Natural killer cell (primary cell): ENCODE measurements at regions not wholly inside any gene's neighbourhood (a gene's known extent, or its start where the extent isn't known, plus 50 kb on each side); places are given as distances from the start of the nearest gene placed in this dataset.

Experiments
- ATAC-seq, 3 donors: fragments of 150-1000 bp in 2 of 3; fragments of 200-7000 bp in 1 of 3; cut with Tn5 transposase; 1 replicate in 1 of 3; 2 replicates in 2 of 3; pipeline ENCODE4 v1.10.0; 2021; ENCODE audit warnings: mild to moderate bottlenecking in 2 of 3, moderate library complexity in 2 of 3
- DNase-seq, 2 donors: peaks; one replicate each; pipeline versions ENCODE4 v3.0.0 to v3.0.0-alpha.2; 2013 to 2021; ENCODE audit warnings: mixed read lengths in 1 of 2
- H3K27ac ChIP-seq: one replicate; pipeline ENCODE4 v1.5.1; 2013; ENCODE audit warnings: mild to moderate bottlenecking, low read length
- H3K27me3 ChIP-seq: one replicate; pipeline ENCODE4 v1.6.1; 2013; ENCODE audit warnings: low read length; ENCODE audit not compliant: control insufficient read depth, insufficient read depth
- H3K36me3 ChIP-seq: one replicate; pipeline ENCODE4 v1.6.1; 2013; ENCODE audit warnings: low read length; ENCODE audit not compliant: control insufficient read depth, insufficient read depth
- H3K4me1 ChIP-seq: one replicate; pipeline ENCODE4 v1.6.1; 2013; ENCODE audit warnings: low read length; ENCODE audit not compliant: control insufficient read depth, insufficient read depth
- H3K4me3 ChIP-seq: one replicate; pipeline ENCODE4 v1.5.1; 2013; ENCODE audit warnings: low read length
- H3K9me3 ChIP-seq: one replicate; pipeline ENCODE4 v1.6.1; 2013; ENCODE audit warnings: low read length; ENCODE audit not compliant: control insufficient read depth, insufficient read depth
- H3K27ac Mint-ChIP-seq, 2 donors: one replicate each; pipeline ENCODE4 v1.8.0; 2022; ENCODE audit warnings: mild to moderate bottlenecking in 2 of 2, mixed read lengths in 2 of 2, moderate library complexity in 1 of 2
- H3K27me3 Mint-ChIP-seq, 2 donors: one replicate each; pipeline ENCODE4 v1.8.0; 2022; ENCODE audit warnings: low read depth in 2 of 2, mixed read lengths in 2 of 2
- H3K36me3 Mint-ChIP-seq: one replicate; pipeline ENCODE4 v1.8.0; 2022; ENCODE audit warnings: mixed read lengths
- H3K4me1 Mint-ChIP-seq, 2 donors: one replicate each; pipeline ENCODE4 v1.8.0; 2022; ENCODE audit warnings: mixed read lengths in 2 of 2
- H3K4me3 Mint-ChIP-seq: one replicate; pipeline ENCODE4 v1.8.0; 2022; ENCODE audit warnings: mild to moderate bottlenecking, moderate library complexity, mixed read lengths
- H3K9me3 Mint-ChIP-seq, 2 donors: one replicate each; pipeline ENCODE4 v1.8.0; 2022; ENCODE audit warnings: mixed read lengths in 2 of 2
- CTCF ChIP-seq: fragments of 200-600 bp; IDR thresholded peaks from one replicate; pipeline ENCODE4 v1.8.0; 2022; ENCODE audit warnings: antibody characterized with exemption
- WGBS: methylation state at CpG from one replicate; pipeline ENCODE4 v1.1.7; 2013; ENCODE audit warnings: missing lambda C conversion rate; ENCODE audit not compliant: insufficient coverage; 5-methylcytosine and 5-hydroxymethylcytosine counted together
- intact Hi-C: fragments of 100-400 bp; cut with micrococcal nuclease; formaldehyde crosslinking; loops from one replicate; pipeline ENCODE4 v1.14.2; 2022

GRCh38 chr5:107772418-107773310 lies 101.9 kb upstream of the EFNA5 start:
- WGBS: 71% methylated on average over 11 of the region's 11 CpGs
- DNase-seq: no peak
- Histone ChIP-seq H3K4me3 (no peak overlapping the region), H3K27ac (no peak overlapping the region), H3K9me3 (no peaks in the 10 kb centered on the region), H3K27me3 (peaks cover 4% of the 10 kb centered on the region), H3K4me1 (no peaks in the 10 kb centered on the region), H3K36me3 (no peaks in the 10 kb centered on the region)
- ATAC-seq: no peak
- intact Hi-C loops: no loop called here
- H3K4me1 Mint-ChIP-seq: no peaks in the 10 kb centered on the region
- TF ChIP-seq CTCF: no peak
- H3K4me3 Mint-ChIP-seq: no peak overlapping the region
- H3K9me3 Mint-ChIP-seq: no peaks in the 10 kb centered on the region
- H3K27ac Mint-ChIP-seq: no peak overlapping the region
- no peaks in the 10 kb centered on the region for H3K36me3 Mint-ChIP-seq
- peaks cover 11 to 50% of the 10 kb centered on the region in 2 donors for H3K27me3 Mint-ChIP-seq

- ATAC-seq: no peak
- Histone ChIP-seq H3K9me3 (no peaks in the 10 kb centered on the region), H3K4me1 (no peaks in the 10 kb centered on the region), H3K27ac (no peak overlapping the region), H3K36me3 (no peaks in the 10 kb centered on the region), H3K27me3 (peaks cover 4% of the 10 kb centered on the region), H3K4me3 (no peak overlapping the region)
- peaks cover 12 to 45% of the 10 kb centered on the region in 2 donors for H3K27me3 Mint-ChIP-seq
- TF ChIP-seq CTCF: no peak
- H3K9me3 Mint-ChIP-seq: no peaks in the 10 kb centered on the region
- no peaks in the 10 kb centered on the region for H3K4me1 Mint-ChIP-seq
- no peak for DNase-seq
- H3K4me3 Mint-ChIP-seq: no peak overlapping the region
- no peak overlapping the region for H3K27ac Mint-ChIP-seq
- intact Hi-C loops: no loop called here
- H3K36me3 Mint-ChIP-seq: no peaks in the 10 kb centered on the region
Observed at GRCh38 chr5:107771926-107772325, 101.2 kb upstream of the EFNA5 start.

GRCh38 chr5:107770051-107770450 lies 99.3 kb upstream of the EFNA5 start:
- Mint-ChIP-seq H3K9me3 (no peaks in the 10 kb centered on the region), H3K4me1 (no peaks in the 10 kb centered on the region), H3K36me3 (no peaks in the 10 kb centered on the region), H3K4me3 (no peak overlapping the region), H3K27me3 (peaks cover 17 to 47% of the 10 kb centered on the region in 2 donors), H3K27ac (no peak overlapping the region)
- ATAC-seq: no peak
- no peak for DNase-seq
- Histone ChIP-seq H3K4me1 (no peaks in the 10 kb centered on the region), H3K4me3 (no peak overlapping the region), H3K27me3 (peaks cover 4% of the 10 kb centered on the region), H3K36me3 (no peaks in the 10 kb centered on the region), H3K9me3 (no peaks in the 10 kb centered on the region), H3K27ac (no peak overlapping the region)
- 87% methylated on average over 4 of the region's 7 CpGs for WGBS
- intact Hi-C loops: no loop called here
- no peak for TF ChIP-seq CTCF

- ATAC-seq: no peak
Observed at GRCh38 chr5:107769519-107769918, 98.8 kb upstream of the EFNA5 start.

More at GRCh38 chr5:107769519-107769918, 98.8 kb upstream of the EFNA5 start:
- Mint-ChIP-seq H3K36me3 (no peaks in the 10 kb centered on the region), H3K9me3 (no peaks in the 10 kb centered on the region), H3K4me1 (no peaks in the 10 kb centered on the region), H3K27me3 (peaks cover 17 to 47% of the 10 kb centered on the region in 2 donors), H3K4me3 (no peak overlapping the region), H3K27ac (no peak overlapping the region)
- peaks cover 4% of the 10 kb centered on the region for H3K27me3 ChIP-seq
- no peak overlapping the region for H3K27ac ChIP-seq
- no peaks in the 10 kb centered on the region for H3K36me3 ChIP-seq
- no peaks in the 10 kb centered on the region for H3K9me3 ChIP-seq
- 81% methylated on average over 5 of the region's 5 CpGs for WGBS
- intact Hi-C loops: no loop called here
- DNase-seq: no peak
- TF ChIP-seq CTCF: no peak
- no peak overlapping the region for H3K4me3 ChIP-seq
- no peaks in the 10 kb centered on the region for H3K4me1 ChIP-seq
